Suprapubic skin (tissue), 4 donors: ENCODE measurements at regions not wholly inside any gene's neighbourhood (a gene's known extent, or its start where the extent isn't known, plus 50 kb on each side); places are given as distances from the start of the nearest gene placed in this dataset.

Source experiments
- CTCF ChIP-seq, 2 donors: fragments of 200-600 bp in 1 of 2; fragments of 450-650 bp in 1 of 2; sonication (generic) in 1 of 2; IDR thresholded peaks; one replicate each; pipeline ENCODE4 v1.5.1; 2016 to 2019; ENCODE audit warnings: antibody characterized with exemption in 2 of 2, mild to moderate bottlenecking in 1 of 2, moderate library complexity in 1 of 2
- EP300 ChIP-seq: sonication (generic); formaldehyde crosslinking; IDR thresholded peaks from one replicate; pipeline ENCODE4 v1.6.1; 2017; ENCODE audit warnings: antibody characterized with exemption
- POLR2A ChIP-seq, 2 donors: fragments of 450-650 bp; IDR thresholded peaks; one replicate each; pipeline ENCODE4 v1.6.1; 2017; ENCODE audit warnings: antibody characterized with exemption in 2 of 2, mild to moderate bottlenecking in 2 of 2, moderate library complexity in 2 of 2
- POLR2AphosphoS5 ChIP-seq, 3 donors: sonication (generic); formaldehyde crosslinking; IDR thresholded peaks; one replicate each; pipeline ENCODE4 v1.6.1; 2017; ENCODE audit warnings: antibody characterized with exemption in 3 of 3

- TF ChIP-seq CTCF (IDR thresholded peaks at IDR 0.05) (no peak), POLR2A (IDR thresholded peaks at IDR 0.05) (no peak), POLR2AphosphoS5 (IDR thresholded peaks at IDR 0.05) (no peak), EP300 (no peak)
Observed at GRCh38 chr14:38730420-38730819, 372.6 kb downstream of the SEC23A start.
